Liver (tissue), 8 donors: ENCODE measurements at regions not wholly inside any gene's neighbourhood (a gene's known extent, or its start where the extent isn't known, plus 50 kb on each side); places are given as distances from the start of the nearest gene placed in this dataset.

Source experiments
- DNase-seq: peaks from one replicate; pipeline ENCODE4 v3.0.0-alpha.2; 2017; ENCODE audit warnings: low spot score
- H3K27ac ChIP-seq, 2 donors: one replicate each; pipeline ENCODE4 v1.7.0; 2013; ENCODE audit warnings: inconsistent platforms in 2 of 2, low read length in 2 of 2, control low read depth in 1 of 2, low read depth in 1 of 2, mild to moderate bottlenecking in 1 of 2
- H3K27me3 ChIP-seq, 4 donors: one replicate each; pipeline versions ENCODE4 v1.6.1 to v1.7.0; 2013; ENCODE audit warnings: low read length in 3 of 4, inconsistent platforms in 1 of 4, mild to moderate bottlenecking in 1 of 4, moderate library complexity in 1 of 4; ENCODE audit not compliant: control insufficient read depth in 4 of 4, insufficient read depth in 4 of 4
- H3K36me3 ChIP-seq, 4 donors: one replicate each; pipeline versions ENCODE4 v1.6.1 to v1.7.0; 2013; ENCODE audit warnings: low read length in 3 of 4, mild to moderate bottlenecking in 3 of 4, low read depth in 1 of 4, moderate library complexity in 1 of 4; ENCODE audit not compliant: control insufficient read depth in 4 of 4, insufficient read depth in 3 of 4
- H3K4me1 ChIP-seq, 4 donors: one replicate each; pipeline versions ENCODE4 v1.6.1 to v1.7.0; 2013; ENCODE audit warnings: low read length in 3 of 4, mild to moderate bottlenecking in 3 of 4, moderate library complexity in 1 of 4; ENCODE audit not compliant: control insufficient read depth in 4 of 4, insufficient read depth in 4 of 4
- H3K4me3 ChIP-seq, 3 donors: one replicate each; pipeline versions ENCODE4 v1.6.1 to v1.7.0; 2013; ENCODE audit warnings: low read length in 3 of 3, control low read depth in 1 of 3, low read depth in 1 of 3, mild to moderate bottlenecking in 1 of 3
- H3K9ac ChIP-seq, 2 donors: one replicate each; pipeline ENCODE4 v1.7.0; 2013; ENCODE audit warnings: low read length in 2 of 2, mild to moderate bottlenecking in 2 of 2, moderate library complexity in 2 of 2, control low read depth in 1 of 2, low read depth in 1 of 2
- H3K9me3 ChIP-seq, 4 donors: one replicate each; pipeline versions ENCODE4 v1.6.1 to v1.7.0; 2013; ENCODE audit warnings: low read length in 3 of 4; ENCODE audit not compliant: control insufficient read depth in 4 of 4
- EGR1 ChIP-seq, 2 donors: IDR thresholded peaks; 2 replicates each; pipeline ENCODE4 v1.6.1; 2016 to 2018; ENCODE audit warnings: antibody characterized with exemption in 2 of 2, low read depth in 2 of 2
- FOXA1 ChIP-seq: IDR thresholded peaks from 2 replicates; pipeline ENCODE4 v1.6.1; 2016; ENCODE audit warnings: antibody characterized with exemption
- FOXA2 ChIP-seq: IDR thresholded peaks from 2 replicates; pipeline ENCODE4 v1.6.1; 2016; ENCODE audit warnings: antibody characterized with exemption
- GABPA ChIP-seq, 2 donors: IDR thresholded peaks in 1 of 2; conservative IDR thresholded peaks in 1 of 2; 2 replicates each; pipeline ENCODE4 v1.6.1; 2016; ENCODE audit warnings: antibody characterized with exemption in 2 of 2, mild to moderate bottlenecking in 1 of 2, moderate library complexity in 1 of 2
- HNF4A ChIP-seq, 2 donors: conservative IDR thresholded peaks; 2 replicates each; pipeline ENCODE4 v1.6.1; 2016; ENCODE audit warnings: antibody characterized with exemption in 2 of 2, mild to moderate bottlenecking in 2 of 2
- JUND ChIP-seq, 2 donors: IDR thresholded peaks; 2 replicates each; pipeline ENCODE4 v1.6.1; 2016; ENCODE audit warnings: antibody characterized with exemption in 2 of 2
- NR2F2 ChIP-seq: IDR thresholded peaks from 2 replicates; pipeline ENCODE4 v1.6.1; 2016; ENCODE audit warnings: antibody characterized with exemption
- RAD21 ChIP-seq, 2 donors: IDR thresholded peaks; 2 replicates each; pipeline ENCODE4 v1.6.1; 2016; ENCODE audit warnings: antibody characterized with exemption in 2 of 2, mild to moderate bottlenecking in 2 of 2
- RXRA ChIP-seq, 2 donors: IDR thresholded peaks; 2 replicates each; pipeline ENCODE4 v1.6.1; 2017 to 2018; ENCODE audit warnings: antibody characterized with exemption in 2 of 2, mild to moderate bottlenecking in 1 of 2
- SP1 ChIP-seq: IDR thresholded peaks from 2 replicates; pipeline ENCODE4 v1.6.1; 2018; ENCODE audit warnings: antibody characterized with exemption, mild to moderate bottlenecking
- TAF1 ChIP-seq: conservative IDR thresholded peaks from 2 replicates; pipeline ENCODE4 v1.6.1; 2016; ENCODE audit warnings: antibody characterized with exemption, mild to moderate bottlenecking
- YY1 ChIP-seq: IDR thresholded peaks from 2 replicates; pipeline ENCODE4 v1.6.1; 2016; ENCODE audit warnings: antibody characterized with exemption, mild to moderate bottlenecking
- ZBTB33 ChIP-seq: IDR thresholded peaks from 2 replicates; pipeline ENCODE4 v1.6.1; 2016; ENCODE audit warnings: antibody characterized with exemption
- WGBS: extraction: QIAGEN DNeasy Blood & Tissue Kit; methylation state at CpG from one replicate; pipeline ENCODE4 v1.1.7; 2013; 5-methylcytosine and 5-hydroxymethylcytosine counted together
- TF ChIP-seq, protein P1 (sequence below): fragments of 150-350 bp; IDR thresholded peaks from 2 replicates; pipeline ENCODE4 v1.5.1; 2017; ENCODE audit warnings: improper control_type of control experiment, low read depth, low read length; ENCODE audit not compliant: missing input control
- TF ChIP-seq, protein P2 (sequence below): IDR thresholded peaks from 2 replicates; pipeline ENCODE4 v1.6.1; 2016; ENCODE audit warnings: antibody characterized with exemption, mild to moderate bottlenecking
- TF ChIP-seq, protein P3 (sequence below): IDR thresholded peaks from 2 replicates; pipeline ENCODE4 v1.6.1; 2016; ENCODE audit warnings: antibody characterized with exemption
- donor health status: healthy.
- donor health status: healthy.
- donor health status: healthy.
- donor health status: healthy.
- donor health status: healthy.

DNA sequence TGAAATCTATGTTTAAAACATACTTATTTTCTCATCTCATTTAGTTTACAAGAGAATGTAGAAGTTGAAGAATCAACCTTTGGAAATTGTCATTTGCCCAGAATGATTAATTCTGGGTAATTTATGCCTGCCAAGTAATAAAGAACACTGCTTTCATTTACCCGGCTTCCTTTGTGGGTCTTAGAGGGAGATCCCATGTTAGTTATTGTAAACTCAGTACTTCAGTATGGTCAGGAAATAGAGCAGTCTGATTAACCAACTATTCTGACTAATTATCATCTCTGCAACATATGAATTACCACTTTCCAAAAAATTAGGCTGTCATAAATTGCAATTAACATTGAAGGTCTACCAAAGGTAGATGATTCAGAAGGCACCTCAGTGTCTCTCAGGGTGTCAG, 324.5 kb downstream of the HNRNPD start:
- peaks cover 0 to 3% (median 0%) of the 10 kb centered on the region in 4 donors for H3K27me3 ChIP-seq
- WGBS = 83% methylated on average over 1 of the region's 1 CpG

GRCh38 chr4:82047731-82048130, 326.1 kb downstream of the HNRNPD start:
- H3K4me1 ChIP-seq = peaks cover 5 to 17% (median 8%) of the 10 kb centered on the region in 4 donors
- H3K36me3 ChIP-seq = no peaks in the 10 kb centered on the region
- peaks cover 0 to 7% (median 0%) of the 10 kb centered on the region in 4 donors for H3K27me3 ChIP-seq
- TF ChIP-seq HNF4A (conservative IDR thresholded peaks at IDR 0.05) (no peak), YY1 (no peak), EGR1 (IDR thresholded peaks at IDR 0.05; ENCODE audit: low read depth in 2 of 2) (no peak), GABPA (IDR thresholded peaks at IDR 0.05 in 1 of 2, conservative IDR thresholded peaks at IDR 0.05 in 1 of 2) (no peak), TAF1 (no peak), JUND (IDR thresholded peaks at IDR 0.05) (no peak), RAD21 (IDR thresholded peaks at IDR 0.05) (no peak), ZBTB33 (no peak), SP1 (no peak), FOXA1 (no peak), RXRA (IDR thresholded peaks at IDR 0.05) (no peak)
- TF ChIP-seq, protein P1, sequence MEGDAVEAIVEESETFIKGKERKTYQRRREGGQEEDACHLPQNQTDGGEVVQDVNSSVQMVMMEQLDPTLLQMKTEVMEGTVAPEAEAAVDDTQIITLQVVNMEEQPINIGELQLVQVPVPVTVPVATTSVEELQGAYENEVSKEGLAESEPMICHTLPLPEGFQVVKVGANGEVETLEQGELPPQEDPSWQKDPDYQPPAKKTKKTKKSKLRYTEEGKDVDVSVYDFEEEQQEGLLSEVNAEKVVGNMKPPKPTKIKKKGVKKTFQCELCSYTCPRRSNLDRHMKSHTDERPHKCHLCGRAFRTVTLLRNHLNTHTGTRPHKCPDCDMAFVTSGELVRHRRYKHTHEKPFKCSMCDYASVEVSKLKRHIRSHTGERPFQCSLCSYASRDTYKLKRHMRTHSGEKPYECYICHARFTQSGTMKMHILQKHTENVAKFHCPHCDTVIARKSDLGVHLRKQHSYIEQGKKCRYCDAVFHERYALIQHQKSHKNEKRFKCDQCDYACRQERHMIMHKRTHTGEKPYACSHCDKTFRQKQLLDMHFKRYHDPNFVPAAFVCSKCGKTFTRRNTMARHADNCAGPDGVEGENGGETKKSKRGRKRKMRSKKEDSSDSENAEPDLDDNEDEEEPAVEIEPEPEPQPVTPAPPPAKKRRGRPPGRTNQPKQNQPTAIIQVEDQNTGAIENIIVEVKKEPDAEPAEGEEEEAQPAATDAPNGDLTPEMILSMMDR = no peak
- TF ChIP-seq, protein P2, sequence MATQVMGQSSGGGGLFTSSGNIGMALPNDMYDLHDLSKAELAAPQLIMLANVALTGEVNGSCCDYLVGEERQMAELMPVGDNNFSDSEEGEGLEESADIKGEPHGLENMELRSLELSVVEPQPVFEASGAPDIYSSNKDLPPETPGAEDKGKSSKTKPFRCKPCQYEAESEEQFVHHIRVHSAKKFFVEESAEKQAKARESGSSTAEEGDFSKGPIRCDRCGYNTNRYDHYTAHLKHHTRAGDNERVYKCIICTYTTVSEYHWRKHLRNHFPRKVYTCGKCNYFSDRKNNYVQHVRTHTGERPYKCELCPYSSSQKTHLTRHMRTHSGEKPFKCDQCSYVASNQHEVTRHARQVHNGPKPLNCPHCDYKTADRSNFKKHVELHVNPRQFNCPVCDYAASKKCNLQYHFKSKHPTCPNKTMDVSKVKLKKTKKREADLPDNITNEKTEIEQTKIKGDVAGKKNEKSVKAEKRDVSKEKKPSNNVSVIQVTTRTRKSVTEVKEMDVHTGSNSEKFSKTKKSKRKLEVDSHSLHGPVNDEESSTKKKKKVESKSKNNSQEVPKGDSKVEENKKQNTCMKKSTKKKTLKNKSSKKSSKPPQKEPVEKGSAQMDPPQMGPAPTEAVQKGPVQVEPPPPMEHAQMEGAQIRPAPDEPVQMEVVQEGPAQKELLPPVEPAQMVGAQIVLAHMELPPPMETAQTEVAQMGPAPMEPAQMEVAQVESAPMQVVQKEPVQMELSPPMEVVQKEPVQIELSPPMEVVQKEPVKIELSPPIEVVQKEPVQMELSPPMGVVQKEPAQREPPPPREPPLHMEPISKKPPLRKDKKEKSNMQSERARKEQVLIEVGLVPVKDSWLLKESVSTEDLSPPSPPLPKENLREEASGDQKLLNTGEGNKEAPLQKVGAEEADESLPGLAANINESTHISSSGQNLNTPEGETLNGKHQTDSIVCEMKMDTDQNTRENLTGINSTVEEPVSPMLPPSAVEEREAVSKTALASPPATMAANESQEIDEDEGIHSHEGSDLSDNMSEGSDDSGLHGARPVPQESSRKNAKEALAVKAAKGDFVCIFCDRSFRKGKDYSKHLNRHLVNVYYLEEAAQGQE = no peak
- TF ChIP-seq, protein P3, sequence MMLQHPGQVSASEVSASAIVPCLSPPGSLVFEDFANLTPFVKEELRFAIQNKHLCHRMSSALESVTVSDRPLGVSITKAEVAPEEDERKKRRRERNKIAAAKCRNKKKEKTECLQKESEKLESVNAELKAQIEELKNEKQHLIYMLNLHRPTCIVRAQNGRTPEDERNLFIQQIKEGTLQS = no peak
- no peak overlapping the region for H3K4me3 ChIP-seq
- 92% methylated on average over 1 of the region's 1 CpG for WGBS
- no peak overlapping the region for H3K9ac ChIP-seq
- DNase-seq = no peak
- no peaks in the 10 kb centered on the region for H3K9me3 ChIP-seq
- H3K27ac ChIP-seq = no peak overlapping the region

More for the DNA sequence above, 324.5 kb downstream of the HNRNPD start:
- TF ChIP-seq RXRA (IDR thresholded peaks at IDR 0.05) (no peak), JUND (IDR thresholded peaks at IDR 0.05) (no peak), TAF1 (no peak), FOXA2 (no peak), NR2F2 (no peak), EGR1 (IDR thresholded peaks at IDR 0.05; ENCODE audit: low read depth in 2 of 2) (no peak)
- TF ChIP-seq, protein P3 = no peak
- TF ChIP-seq, protein P1 = no peak
- no peak overlapping the region for H3K27ac ChIP-seq
- peaks cover 0 to 5% (median 5%) of the 10 kb centered on the region in 4 donors for H3K4me1 ChIP-seq
- no peak for DNase-seq
- no peak overlapping the region for H3K4me3 ChIP-seq
- H3K9me3 ChIP-seq = no peaks in the 10 kb centered on the region
- no peaks in the 10 kb centered on the region for H3K36me3 ChIP-seq
- H3K9ac ChIP-seq = no peak overlapping the region
